Psoas muscle (tissue), 7 donors: ENCODE measurements at regions not wholly inside any gene's neighbourhood (a gene's known extent, or its start where the extent isn't known, plus 50 kb on each side); places are given as distances from the start of the nearest gene placed in this dataset.

ENCODE experiments used
- ATAC-seq, 4 donors: fragments of 200-7000 bp; cut with Tn5 transposase; one replicate each; pipeline ENCODE4 v1.9.1; 2020; ENCODE audit warnings: moderate library complexity in 3 of 4, mild to moderate bottlenecking in 2 of 4
- DNase-seq, 2 donors: peaks; one replicate each; pipeline ENCODE4 v3.0.0-alpha.2; 2020
- H3K27ac ChIP-seq: fragments of 200-600 bp; one replicate; pipeline ENCODE4 v1.8.0; 2022
- H3K27me3 ChIP-seq, 3 donors: fragments of 200-600 bp in 1 of 3; one replicate each; pipeline versions ENCODE4 v1.6.1 to v1.8.0; 2013 to 2022; ENCODE audit warnings: low read length in 2 of 3, mild to moderate bottlenecking in 2 of 3, moderate library complexity in 1 of 3; ENCODE audit not compliant: insufficient read depth in 3 of 3
- H3K36me3 ChIP-seq, 2 donors: fragments of 200-600 bp in 1 of 2; one replicate each; pipeline versions ENCODE4 v1.6.1 to v1.8.0; 2013 to 2022; ENCODE audit warnings: low read depth in 1 of 2, mild to moderate bottlenecking in 1 of 2, moderate library complexity in 1 of 2; ENCODE audit not compliant: insufficient read depth in 1 of 2
- H3K4me1 ChIP-seq: fragments of 200-600 bp; one replicate; pipeline ENCODE4 v1.8.0; 2022
- H3K4me3 ChIP-seq: fragments of 200-600 bp; one replicate; pipeline ENCODE4 v1.8.0; 2022; ENCODE audit warnings: mild to moderate bottlenecking
- H3K9me3 ChIP-seq: fragments of 200-600 bp; one replicate; pipeline ENCODE4 v1.8.0; 2022
- WGBS, 3 donors: extraction: QIAGEN DNeasy Blood & Tissue Kit; methylation state at CpG; one replicate each; pipeline versions ENCODE4 v1.1.6 to v1.1.7; 2013; 5-methylcytosine and 5-hydroxymethylcytosine counted together
- intact Hi-C, 2 donors: fragments of 100-400 bp; cut with DNase I; formaldehyde crosslinking; loops; one replicate each; pipeline versions ENCODE4 v1.11.0 to v1.14.2; 2022
- TF ChIP-seq, protein P1 (sequence below): fragments of 200-600 bp; IDR thresholded peaks from one replicate; pipeline ENCODE4 v1.8.0; 2022; ENCODE audit warnings: antibody characterized with exemption
- donor health status: healthy with polysubstance abuse.
- donor health status: DM: no; HTN: no; CAD: no; lungs with moderate emphysema.
- donor health status: Bipolar disorder and iron deficiency.
- donor health status: healthy.
- donor health status: DM: yes; HTN: yes; CAD: no.
- donor health status: DM: no; HTN: no; CAD: no.
- donor health status: DM: yes; HTN: yes; CAD: no.

- no peaks in the 10 kb centered on the region for H3K27me3 ChIP-seq
- H3K4me3 ChIP-seq: no peak overlapping the region
- DNase-seq (no peak), ATAC-seq (peak in 3 of 4 donors; percentile 60 to 73 (median 66))
- intact Hi-C loops: loop anchor here in 1 of 2 donors (5.0 kb wide), 1 partner anchor 133 kb away; the partner anchor contains the start of gene NEDD9
- no peaks in the 10 kb centered on the region for H3K36me3 ChIP-seq
- peak overlapping the region; percentile 66 for H3K27ac ChIP-seq
- H3K4me1 ChIP-seq: no peaks in the 10 kb centered on the region
- no peaks in the 10 kb centered on the region for H3K9me3 ChIP-seq
- 64 to 76% (median 75%) methylated on average over 5 of the region's 5 CpGs for WGBS, 3 donors
- TF ChIP-seq, protein P1, sequence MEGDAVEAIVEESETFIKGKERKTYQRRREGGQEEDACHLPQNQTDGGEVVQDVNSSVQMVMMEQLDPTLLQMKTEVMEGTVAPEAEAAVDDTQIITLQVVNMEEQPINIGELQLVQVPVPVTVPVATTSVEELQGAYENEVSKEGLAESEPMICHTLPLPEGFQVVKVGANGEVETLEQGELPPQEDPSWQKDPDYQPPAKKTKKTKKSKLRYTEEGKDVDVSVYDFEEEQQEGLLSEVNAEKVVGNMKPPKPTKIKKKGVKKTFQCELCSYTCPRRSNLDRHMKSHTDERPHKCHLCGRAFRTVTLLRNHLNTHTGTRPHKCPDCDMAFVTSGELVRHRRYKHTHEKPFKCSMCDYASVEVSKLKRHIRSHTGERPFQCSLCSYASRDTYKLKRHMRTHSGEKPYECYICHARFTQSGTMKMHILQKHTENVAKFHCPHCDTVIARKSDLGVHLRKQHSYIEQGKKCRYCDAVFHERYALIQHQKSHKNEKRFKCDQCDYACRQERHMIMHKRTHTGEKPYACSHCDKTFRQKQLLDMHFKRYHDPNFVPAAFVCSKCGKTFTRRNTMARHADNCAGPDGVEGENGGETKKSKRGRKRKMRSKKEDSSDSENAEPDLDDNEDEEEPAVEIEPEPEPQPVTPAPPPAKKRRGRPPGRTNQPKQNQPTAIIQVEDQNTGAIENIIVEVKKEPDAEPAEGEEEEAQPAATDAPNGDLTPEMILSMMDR: no peak
These were observed 132.5 kb upstream of the NEDD9 start for GRCh38 chr6:11364971-11365397.

GRCh38 chr6:11363881-11364576 lies 131.6 kb upstream of the NEDD9 start:
- intact Hi-C loops: no loop called here
- Histone ChIP-seq H3K4me1 (no peaks in the 10 kb centered on the region), H3K36me3 (no peaks in the 10 kb centered on the region), H3K4me3 (no peak overlapping the region), H3K9me3 (no peaks in the 10 kb centered on the region), H3K27me3 (no peaks in the 10 kb centered on the region), H3K27ac (peak overlapping the region; percentile 66)
- TF ChIP-seq, protein P1: no peak
- DNase-seq (no peak), ATAC-seq (no peak)
- WGBS, 3 donors: 21 to 40% (median 31%) methylated on average over 2 of the region's 2 CpGs

DNA sequence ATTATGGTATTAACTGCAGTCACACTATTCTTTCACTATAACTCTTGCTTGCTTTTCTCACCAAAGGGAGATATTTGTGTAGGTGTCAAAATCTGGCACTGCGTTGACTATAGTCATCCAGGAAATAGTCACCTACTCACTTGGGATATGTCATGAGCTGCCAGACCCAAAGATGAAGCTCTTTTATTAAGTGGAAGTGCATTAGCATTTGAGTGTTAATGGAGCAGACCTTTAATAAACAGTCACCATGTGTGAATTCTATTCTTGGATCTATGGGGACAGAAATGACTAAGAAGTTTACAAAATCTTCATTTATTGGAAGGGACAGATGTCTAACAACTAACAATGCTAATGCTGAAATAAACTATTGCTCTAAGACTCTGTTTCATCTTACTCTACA lies 130.1 kb upstream of the NEDD9 start:
- ATAC-seq: no peak
- WGBS, 3 donors: 61 to 78% (median 77%) methylated on average over 1 of the region's 1 CpG
- TF ChIP-seq, protein P1: no peak
- intact Hi-C loops: no loop called here
- no peaks in the 10 kb centered on the region for H3K9me3 ChIP-seq
- no peaks in the 10 kb centered on the region for H3K27me3 ChIP-seq
- no peak overlapping the region for H3K27ac ChIP-seq
- no peak overlapping the region for H3K4me3 ChIP-seq
- no peaks in the 10 kb centered on the region for H3K36me3 ChIP-seq
- no peak for DNase-seq
- H3K4me1 ChIP-seq: no peaks in the 10 kb centered on the region

DNA sequence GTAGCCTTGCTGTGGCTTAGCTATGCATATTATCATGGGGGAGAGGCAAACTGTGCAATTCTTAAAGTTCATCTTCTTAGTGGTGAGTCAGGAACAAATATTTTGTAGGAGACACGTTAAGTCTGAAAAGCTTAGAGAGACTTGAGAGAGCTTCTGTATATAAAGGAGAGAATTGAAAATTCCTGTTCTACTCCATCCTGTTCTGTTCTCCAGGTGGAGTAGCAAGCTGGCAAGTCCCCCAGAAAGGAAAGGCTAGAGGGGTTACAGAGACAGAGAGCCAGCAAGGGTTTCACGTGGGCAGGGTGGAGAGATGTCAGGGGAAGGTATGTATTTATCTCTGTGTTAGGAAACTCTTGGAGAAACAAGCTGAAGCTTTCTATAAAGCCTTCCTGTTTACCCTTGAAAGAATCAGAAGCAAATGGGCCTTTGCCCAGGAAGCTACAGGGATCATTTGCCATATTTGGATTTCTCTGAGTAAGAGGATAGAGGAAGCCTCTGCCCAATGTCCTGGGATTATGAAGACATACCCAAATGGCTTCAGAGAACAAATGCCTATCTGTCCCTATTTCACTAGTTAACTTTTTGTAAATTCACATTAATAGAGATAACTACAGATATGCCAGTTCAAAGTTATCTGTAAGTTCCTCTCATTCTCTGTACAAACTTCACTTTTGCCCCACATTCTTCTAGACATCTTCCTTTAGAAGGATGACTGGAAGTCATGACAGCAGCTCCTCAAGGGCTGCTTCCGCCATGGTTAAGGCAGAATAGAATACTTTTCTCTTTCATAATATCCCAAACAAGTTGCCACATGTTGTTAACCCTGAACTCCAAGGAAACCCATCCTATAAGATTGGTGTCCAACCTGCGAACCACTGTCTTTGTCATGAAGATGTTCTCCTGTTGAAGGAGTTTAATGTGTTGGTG lies 126.7 kb upstream of the NEDD9 start:
- no peaks in the 10 kb centered on the region for H3K4me1 ChIP-seq
- no peak overlapping the region for H3K4me3 ChIP-seq
- intact Hi-C loops: no loop called here
- DNase-seq (no peak), ATAC-seq (no peak)
- H3K36me3 ChIP-seq: no peaks in the 10 kb centered on the region
- H3K27ac ChIP-seq: peak overlapping the region; percentile 6
- H3K27me3 ChIP-seq: no peaks in the 10 kb centered on the region
- WGBS, 3 donors: 76 to 85% (median 77%) methylated on average over 4 of the region's 4 CpGs
- H3K9me3 ChIP-seq: no peaks in the 10 kb centered on the region
- TF ChIP-seq, protein P1: no peak
